ENCODE measurements at regions not wholly inside any gene's neighbourhood (a gene's known extent, or its start where the extent isn't known, plus 50 kb on each side); places are given as distances from the start of the nearest gene placed in this dataset.

DNA sequence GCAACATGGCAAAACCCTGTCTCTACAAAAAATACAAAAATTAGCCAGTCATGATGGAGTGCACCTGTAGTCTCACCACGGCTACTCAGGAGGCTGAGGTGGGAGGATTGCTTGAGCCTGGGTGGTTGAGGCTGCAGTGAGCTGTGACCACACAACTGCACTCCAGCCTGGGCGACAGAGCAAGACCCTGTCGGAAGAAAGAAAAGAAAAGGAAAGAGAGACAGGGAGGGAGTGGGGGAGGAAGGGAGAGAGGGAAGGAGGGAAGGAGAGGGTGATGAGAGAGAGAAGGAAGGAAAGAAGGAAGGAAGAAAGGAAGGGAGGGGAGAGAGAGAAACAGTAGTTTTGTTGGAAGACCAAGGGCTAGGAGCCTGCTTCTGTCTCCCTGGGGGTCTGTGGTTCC is 142.4 kb downstream of the C9orf50 start:
- peaks cover 8% of the 10 kb centered on the region for H3K9me3 ChIP-seq (ENCODE audit: control insufficient read depth, insufficient read depth, low read length)
- no peaks in the 10 kb centered on the region for H3K9me3 Mint-ChIP-seq
- 86% methylated on average over 3 of the region's 3 CpGs for WGBS (ENCODE audit: insufficient coverage)
- no peaks in the 10 kb centered on the region for H3K36me3 Mint-ChIP-seq
- TF ChIP-seq, protein P1, sequence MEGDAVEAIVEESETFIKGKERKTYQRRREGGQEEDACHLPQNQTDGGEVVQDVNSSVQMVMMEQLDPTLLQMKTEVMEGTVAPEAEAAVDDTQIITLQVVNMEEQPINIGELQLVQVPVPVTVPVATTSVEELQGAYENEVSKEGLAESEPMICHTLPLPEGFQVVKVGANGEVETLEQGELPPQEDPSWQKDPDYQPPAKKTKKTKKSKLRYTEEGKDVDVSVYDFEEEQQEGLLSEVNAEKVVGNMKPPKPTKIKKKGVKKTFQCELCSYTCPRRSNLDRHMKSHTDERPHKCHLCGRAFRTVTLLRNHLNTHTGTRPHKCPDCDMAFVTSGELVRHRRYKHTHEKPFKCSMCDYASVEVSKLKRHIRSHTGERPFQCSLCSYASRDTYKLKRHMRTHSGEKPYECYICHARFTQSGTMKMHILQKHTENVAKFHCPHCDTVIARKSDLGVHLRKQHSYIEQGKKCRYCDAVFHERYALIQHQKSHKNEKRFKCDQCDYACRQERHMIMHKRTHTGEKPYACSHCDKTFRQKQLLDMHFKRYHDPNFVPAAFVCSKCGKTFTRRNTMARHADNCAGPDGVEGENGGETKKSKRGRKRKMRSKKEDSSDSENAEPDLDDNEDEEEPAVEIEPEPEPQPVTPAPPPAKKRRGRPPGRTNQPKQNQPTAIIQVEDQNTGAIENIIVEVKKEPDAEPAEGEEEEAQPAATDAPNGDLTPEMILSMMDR (IDR thresholded peaks at IDR 0.05) = no peak
- DNase-seq = no peak
- no peak overlapping the region for H3K4me3 ChIP-seq (ENCODE audit: low read length)
- H3K4me1 ChIP-seq (ENCODE audit: control insufficient read depth, insufficient read depth, low read length) = peaks cover 14% of the 10 kb centered on the region
- peaks cover 16% of the 10 kb centered on the region for H3K27me3 ChIP-seq (ENCODE audit: control insufficient read depth, insufficient read depth, low read length)
- no peak overlapping the region for H3K27ac ChIP-seq (ENCODE audit: low read length)
- no peaks in the 10 kb centered on the region for H3K36me3 ChIP-seq (ENCODE audit: control insufficient read depth, insufficient read depth, low read length)
- H3K4me3 Mint-ChIP-seq = no peak overlapping the region
- H3K4me1 Mint-ChIP-seq = no peaks in the 10 kb centered on the region
- no peak overlapping the region for H3K27ac Mint-ChIP-seq
- no peak for ATAC-seq
- intact Hi-C loops (cut with micrococcal nuclease) = no loop called here
- peaks cover 18 to 19% of the 10 kb centered on the region in 2 donors for H3K27me3 Mint-ChIP-seq (ENCODE audit: low read depth in 2 of 2)

DNA sequence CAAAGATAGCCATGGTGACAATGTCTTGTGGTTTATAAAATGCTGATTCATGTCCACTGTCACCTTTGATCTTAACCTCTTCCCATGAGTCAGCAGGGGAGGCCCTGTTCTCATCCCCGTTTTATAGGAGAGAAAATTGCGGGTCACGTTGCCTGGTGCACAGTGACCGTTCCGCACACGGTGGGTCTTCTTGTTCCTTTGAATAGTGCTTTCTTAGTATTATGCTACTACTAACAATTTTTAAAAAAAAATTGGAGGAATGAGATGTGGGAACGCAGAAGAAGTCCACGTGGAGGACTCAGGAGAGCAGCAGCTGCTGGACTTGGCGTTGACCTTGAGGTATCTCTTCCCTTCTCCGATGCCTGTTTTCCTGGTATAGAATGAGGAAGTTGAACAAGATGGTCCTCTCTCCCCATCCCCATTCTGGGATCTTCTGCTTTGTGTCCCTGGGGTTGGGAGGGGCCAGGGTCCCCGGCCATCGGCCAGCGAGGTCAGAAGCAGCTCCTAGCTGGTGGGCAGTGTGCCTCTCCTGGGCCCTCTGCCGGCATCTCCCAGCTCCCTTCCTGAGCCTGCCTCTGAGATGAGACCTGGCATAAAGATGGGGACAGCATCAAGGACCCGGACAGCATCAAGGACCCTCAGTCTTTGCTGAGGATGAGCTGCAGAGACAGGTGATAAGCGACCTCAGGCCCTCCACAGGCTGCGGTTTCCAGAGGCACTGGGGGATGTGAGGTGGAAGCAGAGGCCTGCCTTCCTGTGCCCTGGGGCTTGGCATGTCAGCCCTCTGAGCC is 143.9 kb downstream of the C9orf50 start:
- no peak for DNase-seq
- H3K36me3 ChIP-seq (ENCODE audit: control insufficient read depth, insufficient read depth, low read length) = no peaks in the 10 kb centered on the region
- peaks cover 16 to 18% of the 10 kb centered on the region in 2 donors for H3K27me3 Mint-ChIP-seq (ENCODE audit: low read depth in 2 of 2)
- TF ChIP-seq, protein P1 (IDR thresholded peaks at IDR 0.05) = no peak
- H3K27ac ChIP-seq (ENCODE audit: low read length) = no peak overlapping the region
- no peak overlapping the region for H3K4me3 Mint-ChIP-seq
- no peak overlapping the region for H3K27ac Mint-ChIP-seq
- H3K4me1 Mint-ChIP-seq = no peaks in the 10 kb centered on the region
- intact Hi-C loops (cut with micrococcal nuclease) = no loop called here
- 73% methylated on average over 16 of the region's 17 CpGs for WGBS (ENCODE audit: insufficient coverage)
- no peak overlapping the region for H3K4me3 ChIP-seq (ENCODE audit: low read length)
- no peaks in the 10 kb centered on the region for H3K9me3 Mint-ChIP-seq
- peaks cover 9% of the 10 kb centered on the region for H3K27me3 ChIP-seq (ENCODE audit: control insufficient read depth, insufficient read depth, low read length)
- peaks cover 8% of the 10 kb centered on the region for H3K9me3 ChIP-seq (ENCODE audit: control insufficient read depth, insufficient read depth, low read length)
- peaks cover 3% of the 10 kb centered on the region for H3K4me1 ChIP-seq (ENCODE audit: control insufficient read depth, insufficient read depth, low read length)
- ATAC-seq = no peak
- H3K36me3 Mint-ChIP-seq = no peaks in the 10 kb centered on the region

DNA sequence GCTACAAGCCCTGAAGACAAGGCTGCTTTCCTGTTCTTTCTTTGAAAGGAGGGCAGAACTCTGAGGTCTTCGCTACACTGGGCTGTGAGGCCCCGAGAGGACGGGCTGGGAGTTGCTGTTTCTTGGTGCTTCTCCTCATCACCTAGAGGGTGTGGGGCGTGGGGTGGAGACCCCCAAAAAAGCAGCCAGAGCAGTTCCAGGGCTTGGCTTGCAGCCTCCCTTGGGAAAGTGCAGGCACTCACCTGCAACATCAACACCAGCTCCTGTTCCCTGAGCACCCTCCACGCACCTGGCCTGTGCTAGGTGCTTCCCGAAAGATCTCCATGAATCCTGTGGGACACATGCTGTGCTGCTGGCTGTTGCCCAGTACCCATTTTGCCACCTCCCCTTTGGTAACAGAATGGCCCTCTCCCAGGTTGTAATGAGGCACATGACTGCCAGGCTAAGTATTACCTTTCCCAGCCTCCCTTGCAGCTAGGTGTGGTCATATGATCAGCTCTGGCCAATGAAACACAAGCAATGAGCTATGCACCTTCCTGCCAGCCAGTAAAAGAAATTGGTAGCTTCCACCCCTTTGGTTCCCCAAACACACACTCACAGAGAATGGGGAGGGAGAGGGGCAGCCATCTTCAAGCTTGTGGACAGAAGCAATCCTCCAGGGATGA is 146.0 kb downstream of the C9orf50 start:
- no peak overlapping the region for H3K4me3 ChIP-seq (ENCODE audit: low read length)
- WGBS (ENCODE audit: insufficient coverage) = 90% methylated on average over 6 of the region's 6 CpGs
- intact Hi-C loops (cut with micrococcal nuclease) = no loop called here
- H3K27me3 ChIP-seq (ENCODE audit: control insufficient read depth, insufficient read depth, low read length) = no peaks in the 10 kb centered on the region
- no peaks in the 10 kb centered on the region for H3K36me3 ChIP-seq (ENCODE audit: control insufficient read depth, insufficient read depth, low read length)
- Mint-ChIP-seq H3K27ac (no peak overlapping the region), H3K9me3 (no peaks in the 10 kb centered on the region), H3K36me3 (no peaks in the 10 kb centered on the region), H3K4me1 (no peaks in the 10 kb centered on the region), H3K27me3 (ENCODE audit: low read depth in 2 of 2) (peaks cover 0 to 4% of the 10 kb centered on the region in 2 donors), H3K4me3 (no peak overlapping the region)
- DNase-seq (no peak), ATAC-seq (no peak)
- no peaks in the 10 kb centered on the region for H3K4me1 ChIP-seq (ENCODE audit: control insufficient read depth, insufficient read depth, low read length)
- H3K9me3 ChIP-seq (ENCODE audit: control insufficient read depth, insufficient read depth, low read length) = peaks cover 8% of the 10 kb centered on the region
- no peak overlapping the region for H3K27ac ChIP-seq (ENCODE audit: low read length)
- TF ChIP-seq, protein P1 (IDR thresholded peaks at IDR 0.05) = no peak

Data from natural killer cell (primary cell).